SJCRH30 (cell line): ENCODE measurements at regions not wholly inside any gene's neighbourhood (a gene's known extent, or its start where the extent isn't known, plus 50 kb on each side); places are given as distances from the start of the nearest gene placed in this dataset.

Experiments used
- DNase-seq, 2 experiments: peaks; one replicate each; pipeline ENCODE4 v3.0.0-alpha.2; 2015 to 2020
- H3K27ac ChIP-seq: fragments of 250-450 bp; sonication (Bioruptor Pico); 2 replicates; pipeline ENCODE4 v1.5.1; 2020; ENCODE audit warnings: mild to moderate bottlenecking, moderate library complexity
- H3K27me3 ChIP-seq: fragments of 250-450 bp; sonication (Bioruptor Pico); 2 replicates; pipeline ENCODE4 v1.5.1; 2020; ENCODE audit warnings: mild to moderate bottlenecking, moderate library complexity
- H3K36me3 ChIP-seq: fragments of 250-450 bp; sonication (Bioruptor Pico); 2 replicates; pipeline ENCODE4 v1.5.1; 2020; ENCODE audit warnings: mild to moderate bottlenecking, moderate library complexity
- H3K4me1 ChIP-seq: fragments of 250-450 bp; sonication (Bioruptor Pico); 2 replicates; pipeline ENCODE4 v1.5.1; 2020; ENCODE audit warnings: mild to moderate bottlenecking, moderate library complexity
- H3K4me3 ChIP-seq: fragments of 250-450 bp; sonication (Bioruptor Pico); 2 replicates; pipeline ENCODE4 v1.5.1; 2020; ENCODE audit warnings: mild to moderate bottlenecking, moderate library complexity
- H3K9me3 ChIP-seq: fragments of 250-450 bp; sonication (Bioruptor Pico); replicated peaks from 2 replicates; pipeline ENCODE4 v1.5.1; 2020; ENCODE audit warnings: mild to moderate bottlenecking, moderate library complexity

DNA sequence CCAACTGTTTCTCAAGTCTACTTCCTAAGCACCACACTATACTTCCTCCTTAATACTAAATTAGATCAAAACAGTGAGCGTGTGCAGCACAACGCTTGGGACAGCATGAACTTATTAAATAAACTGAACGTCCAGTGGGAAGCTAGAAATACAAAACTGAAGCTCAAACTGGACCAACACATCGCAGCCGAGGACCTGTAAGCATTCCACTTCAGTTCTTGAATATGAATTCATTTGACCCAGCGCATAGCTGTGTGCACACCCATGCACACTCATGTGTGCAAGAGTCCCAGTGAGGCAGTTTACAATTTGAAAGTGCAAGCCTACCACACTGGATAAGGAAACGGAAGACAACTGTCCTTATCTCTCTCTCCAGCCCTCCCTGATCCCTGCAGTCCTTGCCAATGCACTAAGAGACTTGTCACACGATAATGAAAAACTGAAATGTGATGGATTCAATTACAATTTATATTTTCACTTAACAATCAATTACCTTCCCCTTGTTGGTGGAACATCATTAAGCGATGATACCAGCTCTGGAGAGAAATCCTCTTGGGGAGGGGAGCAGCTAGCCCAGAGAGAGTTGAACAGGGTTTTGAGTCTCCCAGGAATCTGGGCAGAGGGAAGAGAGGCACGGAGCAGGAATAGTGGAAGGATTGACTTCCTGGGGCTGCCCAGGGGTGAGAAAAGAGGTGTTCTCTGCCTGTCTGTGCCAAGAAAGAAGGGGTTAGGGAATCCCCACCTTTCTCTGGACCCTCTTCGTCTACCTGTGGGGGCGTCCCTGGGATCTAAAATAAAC lies 186.5 kb upstream of the KLHL29 start:
- H3K4me1 ChIP-seq: no peaks in the 10 kb centered on the region; the same call in 1 of the 2 replicates
- H3K36me3 ChIP-seq: no peaks in the 10 kb centered on the region
- H3K27me3 ChIP-seq: no peaks in the 10 kb centered on the region
- H3K4me3 ChIP-seq: no peak overlapping the region
- H3K9me3 ChIP-seq: peaks cover 6% of the 10 kb centered on the region
- DNase-seq: no peak
- H3K27ac ChIP-seq: no peak overlapping the region

DNA sequence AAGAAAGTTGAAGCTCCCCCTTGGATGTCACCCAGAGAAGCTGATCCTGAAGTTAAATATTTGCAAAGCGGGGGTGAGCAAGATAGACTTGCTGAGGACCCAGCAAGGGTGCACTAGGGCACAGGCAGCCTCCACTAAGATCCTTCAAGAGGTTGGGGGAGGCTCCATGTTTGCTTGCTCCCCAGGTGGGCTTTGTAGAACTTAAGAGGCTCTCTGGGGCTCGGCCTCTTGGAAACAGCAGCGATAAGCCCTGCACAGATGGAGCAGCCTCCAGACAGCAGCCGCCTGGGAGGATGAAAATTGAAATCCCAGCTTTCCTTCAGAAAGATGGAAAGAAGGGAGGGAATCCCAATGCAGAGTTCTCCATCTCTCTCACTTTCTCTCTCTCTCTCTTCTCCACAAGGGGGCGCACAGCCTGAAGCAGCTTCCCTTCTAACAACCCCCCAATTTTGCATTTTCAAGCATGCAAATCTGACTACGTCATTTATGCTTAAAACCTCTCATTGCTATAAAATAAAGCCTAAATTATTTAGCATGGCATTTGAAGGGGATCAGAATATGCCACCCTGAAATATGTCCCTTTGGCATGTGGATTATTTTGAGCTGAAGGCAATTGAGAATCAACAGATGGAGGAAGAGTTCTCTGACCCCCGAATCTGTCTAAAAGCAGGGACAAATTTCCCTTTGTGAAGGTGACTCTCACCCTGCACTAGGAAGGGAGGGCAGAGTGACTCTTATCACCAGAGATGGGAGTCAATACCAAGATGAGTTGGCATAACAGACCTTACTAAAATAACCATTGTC lies 185.7 kb upstream of the KLHL29 start:
- no peaks in the 10 kb centered on the region for H3K36me3 ChIP-seq
- H3K4me3 ChIP-seq: no peak overlapping the region
- no peak overlapping the region for H3K27ac ChIP-seq
- DNase-seq: peak; percentile 50 to 77
- no peaks in the 10 kb centered on the region for H3K27me3 ChIP-seq
- no peaks in the 10 kb centered on the region; the same call in 1 of the 2 replicates for H3K4me1 ChIP-seq
- H3K9me3 ChIP-seq: peaks cover 6% of the 10 kb centered on the region

DNA sequence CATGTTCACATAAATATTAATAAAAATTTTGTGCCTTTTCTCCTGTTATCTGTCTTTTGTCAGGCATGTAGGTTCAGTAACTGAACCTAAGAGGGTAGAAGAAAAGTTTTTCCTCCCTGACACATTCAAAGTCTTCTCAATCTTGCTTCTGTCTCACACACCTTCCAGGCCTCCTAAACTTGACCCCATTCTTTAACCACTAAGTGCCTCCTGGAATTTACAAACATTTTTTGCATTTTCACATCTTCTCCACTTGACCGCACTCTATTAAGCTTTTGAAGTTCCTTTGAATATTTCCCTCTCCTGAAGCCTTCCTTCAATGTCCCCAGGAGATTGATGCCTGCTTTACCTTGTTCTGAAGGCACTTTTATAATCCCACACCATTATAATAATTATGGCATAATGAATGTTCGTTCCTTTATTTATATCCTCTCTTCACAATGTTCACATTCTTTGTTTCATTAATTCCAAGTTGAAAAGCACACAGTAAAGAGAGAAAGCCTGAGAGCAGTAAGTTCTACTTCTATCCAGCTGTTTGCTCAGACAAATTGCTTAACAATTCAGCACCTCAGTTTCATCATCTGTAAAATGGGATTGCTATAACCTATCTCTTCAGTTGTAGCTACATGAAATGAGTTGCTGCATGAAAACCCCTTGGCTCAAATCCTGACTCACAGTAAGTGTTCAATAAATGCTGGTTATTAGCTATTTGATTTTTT lies 184.8 kb upstream of the KLHL29 start:
- H3K36me3 ChIP-seq: no peaks in the 10 kb centered on the region
- H3K9me3 ChIP-seq: peaks cover 6% of the 10 kb centered on the region
- no peak for DNase-seq
- H3K27me3 ChIP-seq: no peaks in the 10 kb centered on the region
- H3K4me1 ChIP-seq: no peaks in the 10 kb centered on the region; the same call in 1 of the 2 replicates
- no peak overlapping the region for H3K27ac ChIP-seq
- H3K4me3 ChIP-seq: no peak overlapping the region

DNA sequence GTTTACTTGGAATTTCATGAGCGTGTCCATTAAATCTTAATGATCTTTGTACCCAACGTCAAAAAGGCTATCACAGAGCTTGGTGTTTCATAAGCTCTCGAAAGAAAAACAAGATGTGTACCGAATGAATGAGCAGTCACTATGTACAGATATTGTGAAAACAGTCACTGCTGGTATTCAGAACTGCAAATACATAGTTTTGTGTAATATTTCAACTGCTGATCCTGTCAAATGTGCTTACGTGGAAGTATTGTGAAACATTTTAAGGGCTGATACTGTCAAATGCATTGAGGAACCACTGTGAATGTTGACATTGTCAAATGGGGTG lies 184.2 kb upstream of the KLHL29 start:
- no peak overlapping the region for H3K4me3 ChIP-seq
- no peak overlapping the region for H3K27ac ChIP-seq
- H3K4me1 ChIP-seq: no peaks in the 10 kb centered on the region; the same call in 1 of the 2 replicates
- no peaks in the 10 kb centered on the region for H3K36me3 ChIP-seq
- H3K27me3 ChIP-seq: no peaks in the 10 kb centered on the region
- DNase-seq: no peak
- peaks cover 6% of the 10 kb centered on the region for H3K9me3 ChIP-seq

DNA sequence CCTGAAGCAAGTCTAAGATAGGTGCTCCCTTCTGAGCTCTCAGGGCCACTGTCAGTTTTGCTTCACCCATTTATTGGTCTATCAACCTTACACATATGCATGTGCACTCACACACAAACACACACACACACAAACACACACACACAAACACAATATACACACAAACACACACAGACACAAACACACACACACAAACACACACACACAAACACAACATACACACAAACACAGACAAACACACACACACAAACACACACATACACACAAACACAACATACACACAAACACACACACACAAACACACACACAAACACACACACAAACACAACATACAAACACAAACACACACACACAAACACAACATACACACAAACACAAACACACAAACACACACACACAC lies 181.6 kb upstream of the KLHL29 start:
- Histone ChIP-seq H3K27ac (no peak overlapping the region), H3K4me1 (no peaks in the 10 kb centered on the region; the same call in 1 of the 2 replicates), H3K4me3 (no peak overlapping the region), H3K36me3 (no peaks in the 10 kb centered on the region), H3K27me3 (no peaks in the 10 kb centered on the region), H3K9me3 (peaks cover 6% of the 10 kb centered on the region)
- no peak for DNase-seq

DNA sequence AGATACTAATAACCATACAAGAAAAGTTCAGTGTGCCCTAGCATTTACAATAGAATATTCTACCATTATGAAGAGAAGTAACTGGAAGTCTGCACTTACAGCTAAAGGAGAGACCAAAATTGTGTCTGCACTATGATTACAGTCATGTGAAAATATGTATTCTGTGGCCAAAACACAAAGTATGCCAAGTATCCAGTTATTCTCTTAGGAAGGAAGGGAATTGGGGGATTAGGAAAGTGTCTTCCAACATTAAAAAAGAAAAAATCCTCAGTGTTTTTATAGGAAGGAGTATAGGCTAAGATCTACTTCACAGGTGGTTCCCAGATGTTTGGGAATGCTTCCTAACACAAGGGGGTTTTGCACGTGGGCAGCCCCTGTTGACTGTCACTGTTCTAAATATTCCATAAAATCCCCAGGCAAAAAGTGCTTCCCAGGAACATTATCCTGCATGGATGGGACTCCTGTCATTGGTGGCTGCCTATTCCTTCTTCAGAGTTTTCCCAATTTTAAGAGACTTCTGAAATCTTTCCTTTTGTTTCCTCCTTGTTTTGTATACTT lies 180.2 kb upstream of the KLHL29 start:
- Histone ChIP-seq H3K4me3 (no peak overlapping the region), H3K9me3 (peaks cover 1% of the 10 kb centered on the region; the same call in 1 of the 2 replicates), H3K27me3 (no peaks in the 10 kb centered on the region), H3K36me3 (no peaks in the 10 kb centered on the region), H3K4me1 (no peaks in the 10 kb centered on the region; the same call in 1 of the 2 replicates), H3K27ac (no peak overlapping the region)
- no peak for DNase-seq

DNA sequence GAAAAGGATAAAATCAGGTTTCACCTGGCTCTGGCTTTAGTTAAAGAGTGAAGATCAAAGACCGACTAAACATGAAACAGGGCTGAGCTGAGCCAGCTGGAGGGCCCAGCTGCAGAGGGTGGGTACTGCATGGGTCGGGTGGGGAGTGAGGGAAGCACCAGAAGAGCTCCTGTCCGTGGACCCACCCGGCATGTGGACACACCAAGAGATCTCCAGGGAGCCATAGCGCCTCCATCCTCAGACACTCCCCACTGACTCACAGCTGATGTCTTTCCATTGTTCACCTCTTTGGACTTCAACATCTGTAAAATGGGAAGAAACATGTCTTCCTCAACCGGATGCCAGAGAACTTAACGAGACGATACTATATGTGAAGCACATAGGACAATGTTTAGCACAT lies 178.3 kb upstream of the KLHL29 start:
- no peaks in the 10 kb centered on the region for H3K36me3 ChIP-seq

DNA sequence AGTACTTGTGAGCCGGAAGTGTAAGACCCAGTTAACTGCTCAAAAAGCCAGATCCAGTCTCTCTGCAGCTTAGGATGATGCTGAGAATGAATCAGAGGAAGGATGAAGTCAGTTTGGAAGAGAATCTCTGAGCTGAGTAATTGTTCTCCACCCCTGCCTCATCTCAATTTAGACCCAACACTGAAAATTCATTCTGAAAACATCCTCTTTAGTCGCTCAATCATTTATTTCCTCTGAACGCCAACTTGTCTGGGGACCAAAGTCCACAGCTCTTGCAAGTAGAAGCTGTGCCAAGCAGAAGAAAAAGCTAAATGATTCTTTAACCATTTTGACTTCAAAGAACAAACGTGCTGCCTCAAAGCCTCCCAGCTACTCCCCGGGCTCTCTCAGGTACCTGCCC lies 177.1 kb upstream of the KLHL29 start:
- H3K27me3 ChIP-seq: no peaks in the 10 kb centered on the region
- no peak for DNase-seq
- H3K4me1 ChIP-seq: no peaks in the 10 kb centered on the region
- H3K4me3 ChIP-seq: no peak overlapping the region
- no peak overlapping the region for H3K27ac ChIP-seq
- H3K9me3 ChIP-seq: no peaks in the 10 kb centered on the region
- no peaks in the 10 kb centered on the region for H3K36me3 ChIP-seq

More for the DNA sequence above, 178.3 kb upstream of the KLHL29 start:
- H3K4me1 ChIP-seq: no peaks in the 10 kb centered on the region
- H3K4me3 ChIP-seq: no peak overlapping the region
- H3K9me3 ChIP-seq: no peaks in the 10 kb centered on the region
- no peaks in the 10 kb centered on the region for H3K27me3 ChIP-seq
- no peak overlapping the region for H3K27ac ChIP-seq
- DNase-seq: no peak

DNA sequence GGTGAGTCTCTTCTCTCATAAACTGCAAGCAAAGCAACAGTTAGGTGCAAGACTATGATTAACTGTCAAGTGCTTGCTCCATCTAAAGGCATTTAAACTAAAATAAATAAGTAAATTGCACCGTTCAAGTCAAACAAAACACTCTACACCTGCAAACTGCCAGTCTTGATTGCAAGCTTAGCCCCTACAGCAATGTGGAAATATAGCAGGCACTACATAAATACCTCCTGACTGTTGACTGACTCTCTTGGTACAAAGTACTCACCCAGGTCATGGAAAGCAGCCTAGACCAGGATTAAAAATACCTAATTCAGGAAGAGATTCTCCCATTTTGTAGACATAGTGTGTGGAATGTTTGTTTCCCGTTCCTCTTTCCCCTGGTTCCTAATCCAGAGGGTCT lies 176.6 kb upstream of the KLHL29 start:
- H3K27ac ChIP-seq: no peak overlapping the region
- no peaks in the 10 kb centered on the region for H3K27me3 ChIP-seq
- no peaks in the 10 kb centered on the region for H3K36me3 ChIP-seq
- no peak overlapping the region for H3K4me3 ChIP-seq
- no peaks in the 10 kb centered on the region for H3K9me3 ChIP-seq
- H3K4me1 ChIP-seq: no peaks in the 10 kb centered on the region
- DNase-seq: no peak

DNA sequence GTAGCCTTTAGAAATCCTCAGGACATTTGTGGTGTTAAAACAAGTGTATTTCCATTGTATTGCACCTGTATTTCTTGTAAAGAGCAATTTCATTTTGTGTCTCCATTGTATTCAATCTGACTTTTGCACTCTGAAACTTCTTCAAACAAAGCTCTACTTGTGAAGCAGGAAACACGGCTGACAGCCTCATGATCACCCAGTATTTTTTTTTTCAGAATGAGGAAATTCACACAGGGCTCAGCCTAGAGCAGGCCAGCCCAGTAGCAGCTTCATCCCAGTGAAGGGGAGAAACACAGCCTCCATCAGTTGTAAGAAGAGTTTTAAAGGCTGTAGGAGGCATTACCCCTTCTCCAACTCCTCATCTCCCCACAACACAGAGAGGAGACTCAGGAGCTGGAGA lies 175.9 kb upstream of the KLHL29 start:
- Histone ChIP-seq H3K4me3 (no peak overlapping the region), H3K4me1 (no peaks in the 10 kb centered on the region), H3K27ac (no peak overlapping the region), H3K27me3 (no peaks in the 10 kb centered on the region), H3K9me3 (no peaks in the 10 kb centered on the region), H3K36me3 (no peaks in the 10 kb centered on the region)
- no peak for DNase-seq

DNA sequence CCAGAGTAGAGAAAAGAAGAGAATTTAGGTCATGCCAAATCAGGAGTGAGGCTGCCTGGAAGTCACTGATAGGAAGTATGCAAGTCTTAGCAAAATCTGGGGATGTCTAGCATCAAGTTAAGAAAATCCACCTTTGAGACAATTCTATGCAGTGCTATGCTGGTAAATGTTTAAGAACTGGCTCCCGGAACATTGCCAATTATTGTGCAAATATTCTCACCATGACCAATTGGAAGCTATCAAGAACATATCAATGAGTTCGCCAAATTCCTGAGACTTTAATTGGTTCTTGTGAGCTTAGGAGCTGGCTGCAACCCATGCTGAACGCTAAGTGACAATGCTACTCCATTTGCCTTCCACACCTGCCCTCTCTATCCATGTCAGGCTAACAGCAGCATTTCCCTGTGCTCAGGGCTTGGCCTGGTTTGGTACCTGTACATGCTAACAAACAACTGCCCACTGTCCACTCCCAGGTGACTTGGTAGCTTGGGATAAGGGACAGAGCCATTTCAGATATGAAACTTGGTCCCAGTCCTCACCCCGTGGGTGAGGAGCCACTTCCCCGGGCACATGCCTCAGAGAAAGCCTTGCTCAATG lies 172.9 kb upstream of the KLHL29 start:
- no peak for DNase-seq
- Histone ChIP-seq H3K4me3 (no peak overlapping the region), H3K4me1 (no peaks in the 10 kb centered on the region), H3K9me3 (no peaks in the 10 kb centered on the region), H3K27ac (no peak overlapping the region), H3K36me3 (no peaks in the 10 kb centered on the region), H3K27me3 (no peaks in the 10 kb centered on the region)

DNA sequence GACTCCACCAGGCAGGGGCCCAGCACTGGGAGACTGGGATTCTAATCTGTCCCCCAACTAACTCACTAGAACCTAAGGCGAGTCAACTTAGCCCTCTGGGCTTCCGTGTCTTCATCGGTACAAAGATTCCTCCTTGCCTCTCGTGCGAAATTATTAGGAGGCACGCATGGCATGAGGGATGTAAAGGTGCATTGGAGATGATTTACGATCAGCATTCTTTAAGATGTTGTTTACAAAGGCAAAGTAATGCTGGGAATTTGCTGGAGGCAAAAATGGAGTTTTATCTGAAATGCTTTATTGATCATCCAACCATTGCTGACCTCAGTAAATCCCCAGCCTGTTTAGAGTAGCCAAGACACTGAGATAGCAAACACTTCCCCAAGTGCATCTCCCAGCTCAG lies 171.8 kb upstream of the KLHL29 start:
- no peaks in the 10 kb centered on the region for H3K36me3 ChIP-seq
- no peak overlapping the region for H3K4me3 ChIP-seq
- no peak for DNase-seq
- H3K27ac ChIP-seq: no peak overlapping the region
- H3K27me3 ChIP-seq: no peaks in the 10 kb centered on the region
- no peaks in the 10 kb centered on the region for H3K9me3 ChIP-seq
- H3K4me1 ChIP-seq: no peaks in the 10 kb centered on the region

DNA sequence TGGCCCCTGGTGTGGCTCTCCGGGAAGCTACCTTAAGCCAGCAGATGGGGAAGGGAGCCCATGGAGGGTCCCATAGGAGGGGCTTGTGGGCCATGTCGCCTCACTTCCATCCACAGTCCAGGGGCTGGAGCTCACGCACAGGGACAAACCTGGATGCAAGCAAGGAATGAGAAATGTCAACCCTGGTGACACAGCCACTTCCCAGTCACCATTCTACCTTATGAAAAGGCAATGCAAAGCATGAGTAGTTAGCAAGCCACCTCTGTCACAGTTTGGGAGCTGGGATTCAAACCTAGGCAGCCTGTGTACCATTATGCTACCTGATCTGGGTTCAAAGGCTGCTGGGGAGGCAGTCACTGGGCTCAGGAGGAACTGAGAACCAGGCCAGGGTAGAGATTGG lies 170.0 kb upstream of the KLHL29 start:
- H3K27ac ChIP-seq: no peak overlapping the region
- no peaks in the 10 kb centered on the region for H3K9me3 ChIP-seq
- H3K4me1 ChIP-seq: no peaks in the 10 kb centered on the region
- no peak overlapping the region for H3K4me3 ChIP-seq
- no peak for DNase-seq
- H3K36me3 ChIP-seq: no peaks in the 10 kb centered on the region
- H3K27me3 ChIP-seq: 0 out of 2 replicates have a peak, but pooled peaks cover 7% of the 10 kb centered on the region

DNA sequence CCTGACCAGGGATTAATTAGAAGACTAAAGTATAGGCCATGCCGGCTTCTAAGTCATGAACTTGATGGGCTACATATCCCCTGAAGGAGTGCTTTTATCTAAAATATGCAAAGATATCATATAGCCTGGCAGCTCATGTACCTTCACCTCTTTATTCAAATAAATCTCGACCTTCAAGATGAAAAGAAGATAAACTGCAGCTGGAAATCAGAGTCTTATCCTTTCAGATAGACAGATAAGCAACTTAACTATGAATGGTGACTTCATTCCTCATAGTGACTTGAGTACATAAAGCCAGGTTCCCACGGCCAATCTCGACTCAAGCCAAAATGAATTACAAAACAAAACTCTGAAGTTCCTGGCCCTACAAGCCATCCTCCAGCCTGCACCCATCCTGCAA lies 165.3 kb upstream of the KLHL29 start:
- DNase-seq: no peak
- Histone ChIP-seq H3K9me3 (no peaks in the 10 kb centered on the region), H3K27ac (no peak overlapping the region), H3K4me1 (no peaks in the 10 kb centered on the region), H3K4me3 (no peak overlapping the region), H3K36me3 (no peaks in the 10 kb centered on the region), H3K27me3 (0 out of 2 replicates have a peak, but pooled peaks cover 7% of the 10 kb centered on the region)
